ENCODE measurements at regions not wholly inside any gene's neighbourhood (a gene's known extent, or its start where the extent isn't known, plus 50 kb on each side); places are given as distances from the start of the nearest gene placed in this dataset.

GRCh38 chr4:174437749-174438148 lies 84.5 kb downstream of the HPGD start (continued):
- no peak for TF ChIP-seq BACH1 (IDR thresholded peaks at IDR 0.05; ENCODE audit: low read length)
- TF ChIP-seq MAX (IDR thresholded peaks at IDR 0.05), result no peak
- no peak for TF ChIP-seq FOSL1 (IDR thresholded peaks at IDR 0.05; ENCODE audit: insufficient read depth, low read depth, low read length)
- no peak for TF ChIP-seq SRF (IDR thresholded peaks at IDR 0.05; ENCODE audit: low read depth, low read length)
